Panc1 (cell line): ENCODE measurements at regions not wholly inside any gene's neighbourhood (a gene's known extent, or its start where the extent isn't known, plus 50 kb on each side); places are given as distances from the start of the nearest gene placed in this dataset.

Experiments
- POLR2AphosphoS5 ChIP-seq: IDR thresholded peaks from 2 replicates; pipeline ENCODE4 v1.6.1; 2012; ENCODE audit warnings: mild to moderate bottlenecking, low read depth, low read length, moderate library complexity
- SIN3A ChIP-seq: IDR thresholded peaks from 2 replicates; pipeline ENCODE4 v1.6.1; 2012; ENCODE audit warnings: low read depth, mild to moderate bottlenecking, low read length, moderate library complexity, borderline replicate concordance; ENCODE audit not compliant: insufficient read depth
- TF ChIP-seq, protein P1 (sequence below): fragments of 450-650 bp; IDR thresholded peaks from 2 replicates; pipeline ENCODE4 v1.5.1; 2017; ENCODE audit warnings: mild to moderate bottlenecking
- TF ChIP-seq, protein P2 (sequence below), 2 experiments: IDR thresholded peaks; 2 replicates each; pipeline ENCODE4 v1.6.1; 2011 to 2012; ENCODE audit warnings: low read depth in 2 of 2, control low read depth in 1 of 2, low read length in 1 of 2, mild to moderate bottlenecking in 1 of 2, moderate library complexity in 1 of 2; ENCODE audit not compliant: insufficient read depth in 1 of 2

GRCh38 chr16:24424364-24424763 is 115.0 kb upstream of the RBBP6 start:
- no peak for TF ChIP-seq POLR2AphosphoS5
- TF ChIP-seq, protein P1, sequence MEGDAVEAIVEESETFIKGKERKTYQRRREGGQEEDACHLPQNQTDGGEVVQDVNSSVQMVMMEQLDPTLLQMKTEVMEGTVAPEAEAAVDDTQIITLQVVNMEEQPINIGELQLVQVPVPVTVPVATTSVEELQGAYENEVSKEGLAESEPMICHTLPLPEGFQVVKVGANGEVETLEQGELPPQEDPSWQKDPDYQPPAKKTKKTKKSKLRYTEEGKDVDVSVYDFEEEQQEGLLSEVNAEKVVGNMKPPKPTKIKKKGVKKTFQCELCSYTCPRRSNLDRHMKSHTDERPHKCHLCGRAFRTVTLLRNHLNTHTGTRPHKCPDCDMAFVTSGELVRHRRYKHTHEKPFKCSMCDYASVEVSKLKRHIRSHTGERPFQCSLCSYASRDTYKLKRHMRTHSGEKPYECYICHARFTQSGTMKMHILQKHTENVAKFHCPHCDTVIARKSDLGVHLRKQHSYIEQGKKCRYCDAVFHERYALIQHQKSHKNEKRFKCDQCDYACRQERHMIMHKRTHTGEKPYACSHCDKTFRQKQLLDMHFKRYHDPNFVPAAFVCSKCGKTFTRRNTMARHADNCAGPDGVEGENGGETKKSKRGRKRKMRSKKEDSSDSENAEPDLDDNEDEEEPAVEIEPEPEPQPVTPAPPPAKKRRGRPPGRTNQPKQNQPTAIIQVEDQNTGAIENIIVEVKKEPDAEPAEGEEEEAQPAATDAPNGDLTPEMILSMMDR, result no peak
- TF ChIP-seq, protein P2, sequence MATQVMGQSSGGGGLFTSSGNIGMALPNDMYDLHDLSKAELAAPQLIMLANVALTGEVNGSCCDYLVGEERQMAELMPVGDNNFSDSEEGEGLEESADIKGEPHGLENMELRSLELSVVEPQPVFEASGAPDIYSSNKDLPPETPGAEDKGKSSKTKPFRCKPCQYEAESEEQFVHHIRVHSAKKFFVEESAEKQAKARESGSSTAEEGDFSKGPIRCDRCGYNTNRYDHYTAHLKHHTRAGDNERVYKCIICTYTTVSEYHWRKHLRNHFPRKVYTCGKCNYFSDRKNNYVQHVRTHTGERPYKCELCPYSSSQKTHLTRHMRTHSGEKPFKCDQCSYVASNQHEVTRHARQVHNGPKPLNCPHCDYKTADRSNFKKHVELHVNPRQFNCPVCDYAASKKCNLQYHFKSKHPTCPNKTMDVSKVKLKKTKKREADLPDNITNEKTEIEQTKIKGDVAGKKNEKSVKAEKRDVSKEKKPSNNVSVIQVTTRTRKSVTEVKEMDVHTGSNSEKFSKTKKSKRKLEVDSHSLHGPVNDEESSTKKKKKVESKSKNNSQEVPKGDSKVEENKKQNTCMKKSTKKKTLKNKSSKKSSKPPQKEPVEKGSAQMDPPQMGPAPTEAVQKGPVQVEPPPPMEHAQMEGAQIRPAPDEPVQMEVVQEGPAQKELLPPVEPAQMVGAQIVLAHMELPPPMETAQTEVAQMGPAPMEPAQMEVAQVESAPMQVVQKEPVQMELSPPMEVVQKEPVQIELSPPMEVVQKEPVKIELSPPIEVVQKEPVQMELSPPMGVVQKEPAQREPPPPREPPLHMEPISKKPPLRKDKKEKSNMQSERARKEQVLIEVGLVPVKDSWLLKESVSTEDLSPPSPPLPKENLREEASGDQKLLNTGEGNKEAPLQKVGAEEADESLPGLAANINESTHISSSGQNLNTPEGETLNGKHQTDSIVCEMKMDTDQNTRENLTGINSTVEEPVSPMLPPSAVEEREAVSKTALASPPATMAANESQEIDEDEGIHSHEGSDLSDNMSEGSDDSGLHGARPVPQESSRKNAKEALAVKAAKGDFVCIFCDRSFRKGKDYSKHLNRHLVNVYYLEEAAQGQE (IDR thresholded peaks at IDR 0.05; ENCODE audit: insufficient read depth in 1 of 2, low read depth in 2 of 2, low read length in 1 of 2), result no peak
- no peak for TF ChIP-seq SIN3A
